ENCODE measurements at regions not wholly inside any gene's neighbourhood (a gene's known extent, or its start where the extent isn't known, plus 50 kb on each side); places are given as distances from the start of the nearest gene placed in this dataset.
"Not testable (repeated sequence)": the region's sequence is repeated elsewhere in the genome, so short reads cannot be mapped to it uniquely, and the experiment has no call there.

DNA sequence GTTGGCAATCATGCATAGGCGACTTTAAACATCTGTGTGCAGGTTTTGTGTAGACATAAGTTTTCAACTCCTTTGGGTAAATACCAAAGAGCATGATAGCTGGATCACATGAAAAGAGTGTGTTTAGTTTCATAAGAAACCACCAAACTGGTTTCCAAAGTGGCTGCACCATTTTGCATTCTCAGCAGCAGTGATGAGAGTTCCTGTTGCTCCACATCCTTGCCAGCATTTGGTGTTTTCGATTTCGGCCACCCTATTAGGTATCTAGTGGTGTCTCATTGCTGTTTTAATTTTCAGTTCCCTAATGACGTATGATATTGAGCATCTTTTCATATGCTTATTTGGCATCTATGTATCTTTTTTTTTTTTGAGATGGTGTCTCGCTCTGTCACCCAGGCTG is 62.8 kb upstream of the CCND1 start:
- no peak for DNase-seq (ENCODE audit: low read depth)
- TF ChIP-seq, protein P1, sequence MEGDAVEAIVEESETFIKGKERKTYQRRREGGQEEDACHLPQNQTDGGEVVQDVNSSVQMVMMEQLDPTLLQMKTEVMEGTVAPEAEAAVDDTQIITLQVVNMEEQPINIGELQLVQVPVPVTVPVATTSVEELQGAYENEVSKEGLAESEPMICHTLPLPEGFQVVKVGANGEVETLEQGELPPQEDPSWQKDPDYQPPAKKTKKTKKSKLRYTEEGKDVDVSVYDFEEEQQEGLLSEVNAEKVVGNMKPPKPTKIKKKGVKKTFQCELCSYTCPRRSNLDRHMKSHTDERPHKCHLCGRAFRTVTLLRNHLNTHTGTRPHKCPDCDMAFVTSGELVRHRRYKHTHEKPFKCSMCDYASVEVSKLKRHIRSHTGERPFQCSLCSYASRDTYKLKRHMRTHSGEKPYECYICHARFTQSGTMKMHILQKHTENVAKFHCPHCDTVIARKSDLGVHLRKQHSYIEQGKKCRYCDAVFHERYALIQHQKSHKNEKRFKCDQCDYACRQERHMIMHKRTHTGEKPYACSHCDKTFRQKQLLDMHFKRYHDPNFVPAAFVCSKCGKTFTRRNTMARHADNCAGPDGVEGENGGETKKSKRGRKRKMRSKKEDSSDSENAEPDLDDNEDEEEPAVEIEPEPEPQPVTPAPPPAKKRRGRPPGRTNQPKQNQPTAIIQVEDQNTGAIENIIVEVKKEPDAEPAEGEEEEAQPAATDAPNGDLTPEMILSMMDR (conservative IDR thresholded peaks at IDR 0.05; ENCODE audit: low read depth, low read length), result no peak
- H3K4me3 ChIP-seq (ENCODE audit: low read length), result no peak overlapping the region

DNA sequence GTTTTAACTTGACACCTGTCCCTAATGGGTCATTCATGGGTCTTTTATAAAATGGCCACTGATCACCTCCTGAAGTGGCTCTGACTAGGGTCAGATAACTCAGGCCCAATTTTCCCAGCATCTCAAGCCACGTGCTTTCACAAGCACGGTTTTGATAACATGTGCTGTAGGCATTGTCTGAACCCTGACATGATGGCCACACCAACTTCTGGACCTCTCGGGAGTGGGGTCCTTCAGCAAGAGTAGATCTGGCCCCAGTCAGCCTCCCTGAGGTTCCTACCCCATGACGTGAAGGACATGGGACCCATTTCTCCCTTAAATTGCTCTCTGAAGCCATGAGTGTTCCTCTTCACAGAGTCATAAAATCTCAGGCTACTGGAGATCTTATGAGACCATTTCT is 60.4 kb upstream of the CCND1 start:
- no peak for DNase-seq (ENCODE audit: low read depth)
- H3K4me3 ChIP-seq (ENCODE audit: low read length), result no peak overlapping the region
- TF ChIP-seq, protein P1 (conservative IDR thresholded peaks at IDR 0.05; ENCODE audit: low read depth, low read length), result no peak

DNA sequence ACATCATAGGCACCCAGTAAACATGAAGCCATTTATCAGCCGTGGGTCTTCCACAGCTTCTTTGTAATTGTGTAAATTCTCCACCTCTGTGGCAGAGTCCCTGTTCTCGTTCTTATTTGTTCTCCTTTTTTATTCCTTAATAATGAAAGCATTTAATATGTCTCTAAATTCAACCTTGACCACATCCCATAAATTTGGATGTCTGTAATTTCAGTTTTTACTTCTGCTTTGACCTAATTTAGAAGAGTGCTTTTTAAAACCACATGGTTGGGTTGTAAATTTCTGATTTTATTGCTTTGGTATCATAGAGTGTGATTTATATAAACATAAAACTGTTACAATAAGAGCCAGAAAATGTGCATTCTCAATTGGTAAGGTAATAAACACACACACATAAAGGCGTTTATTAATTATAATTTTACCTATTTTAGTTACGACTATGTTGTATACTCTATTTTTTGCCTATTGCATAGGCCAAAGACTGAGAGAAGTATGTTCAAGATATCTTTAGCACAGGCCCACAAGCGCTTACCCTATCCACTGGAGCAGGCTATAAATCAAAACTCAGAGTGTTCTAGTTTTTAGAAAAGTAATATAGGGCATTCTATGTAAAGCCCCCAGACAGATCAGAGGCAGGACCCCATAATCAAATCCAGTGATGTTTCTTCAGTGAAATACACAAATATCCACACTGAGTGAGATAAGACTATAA is 58.0 kb upstream of the CCND1 start:
- no peak overlapping the region for H3K4me3 ChIP-seq (ENCODE audit: low read length)
- no peak for DNase-seq (ENCODE audit: low read depth)
- TF ChIP-seq, protein P1 (conservative IDR thresholded peaks at IDR 0.05; ENCODE audit: low read depth, low read length), result no peak

DNA sequence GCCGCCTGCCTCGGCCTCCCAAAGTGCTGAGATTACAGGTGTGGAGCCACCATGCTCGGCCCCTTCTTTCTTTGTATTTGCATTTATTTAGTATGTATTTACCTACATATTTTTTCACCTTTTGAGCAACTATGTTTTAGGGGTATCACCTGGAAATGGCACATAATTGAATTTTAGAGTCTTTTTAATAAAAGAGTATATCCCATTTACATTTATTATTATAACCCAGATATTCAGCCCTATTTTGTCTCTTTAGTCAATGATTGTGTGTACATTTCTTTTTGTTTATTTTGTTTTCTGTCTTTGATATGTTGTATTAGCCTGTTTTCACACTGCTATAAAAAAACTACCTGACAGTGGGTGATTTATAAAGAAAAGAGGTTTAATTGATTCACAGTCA is 56.8 kb upstream of the CCND1 start:
- TF ChIP-seq, protein P1 (conservative IDR thresholded peaks at IDR 0.05; ENCODE audit: low read depth, low read length), result no peak
- DNase-seq (ENCODE audit: low read depth), result no peak
- no peak overlapping the region for H3K4me3 ChIP-seq (ENCODE audit: low read length)

DNA sequence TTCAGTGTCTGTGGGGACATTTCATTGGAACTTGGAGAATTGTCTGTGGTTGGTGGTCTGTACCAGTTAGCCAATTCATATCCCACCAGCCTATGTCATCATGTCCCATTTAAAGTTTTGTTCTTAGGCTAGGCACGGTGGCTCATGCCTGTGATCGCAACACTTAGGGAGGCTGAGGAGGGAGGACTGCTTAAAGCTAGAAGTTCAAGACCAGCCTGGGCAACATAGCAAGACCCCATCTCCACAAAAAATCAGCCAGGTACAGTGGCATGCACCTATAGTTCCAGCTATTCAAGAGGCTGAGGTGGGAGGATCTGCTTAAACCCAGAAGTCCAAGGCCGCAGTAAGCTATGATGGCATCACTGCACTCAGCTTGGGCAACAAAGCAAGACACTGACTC is 55.6 kb upstream of the CCND1 start:
- TF ChIP-seq, protein P1 (conservative IDR thresholded peaks at IDR 0.05; ENCODE audit: low read depth, low read length), result no peak
- no peak for DNase-seq (ENCODE audit: low read depth)
- no peak overlapping the region for H3K4me3 ChIP-seq (ENCODE audit: low read length)

DNA sequence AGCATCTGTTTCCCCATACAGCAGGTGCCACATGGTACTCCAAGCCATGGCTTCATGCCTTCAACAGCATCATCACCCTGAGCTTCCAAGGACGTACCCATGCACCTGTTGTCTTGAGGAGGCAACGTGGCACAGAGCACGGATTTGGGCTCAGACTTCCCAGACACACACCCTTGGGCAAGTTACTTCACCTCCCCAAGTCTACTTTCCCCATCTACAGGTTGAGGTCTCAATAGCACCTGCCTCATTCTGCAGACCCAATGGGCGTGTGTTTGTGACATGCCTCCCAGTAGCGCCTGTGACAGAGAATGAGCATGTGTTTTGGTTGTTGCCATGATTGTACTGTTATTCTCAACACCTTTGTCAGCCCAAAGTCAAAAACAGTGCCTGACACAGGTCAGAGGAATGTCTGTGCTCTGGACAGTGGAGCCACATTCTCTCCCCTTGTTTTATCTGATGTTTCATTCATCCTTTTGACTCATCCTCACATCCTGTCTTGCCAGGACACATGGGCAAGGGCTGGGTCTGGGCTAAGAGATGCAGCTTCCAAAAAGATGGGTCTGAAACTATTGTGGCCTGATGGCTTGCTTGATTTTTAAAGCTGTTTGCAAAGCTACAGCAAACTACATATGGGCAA is 53.4 kb upstream of the CCND1 start:
- TF ChIP-seq, protein P1 (conservative IDR thresholded peaks at IDR 0.05; ENCODE audit: low read depth, low read length), result no peak
- no peak overlapping the region for H3K4me3 ChIP-seq (ENCODE audit: low read length)
- no peak for DNase-seq (ENCODE audit: low read depth)

DNA sequence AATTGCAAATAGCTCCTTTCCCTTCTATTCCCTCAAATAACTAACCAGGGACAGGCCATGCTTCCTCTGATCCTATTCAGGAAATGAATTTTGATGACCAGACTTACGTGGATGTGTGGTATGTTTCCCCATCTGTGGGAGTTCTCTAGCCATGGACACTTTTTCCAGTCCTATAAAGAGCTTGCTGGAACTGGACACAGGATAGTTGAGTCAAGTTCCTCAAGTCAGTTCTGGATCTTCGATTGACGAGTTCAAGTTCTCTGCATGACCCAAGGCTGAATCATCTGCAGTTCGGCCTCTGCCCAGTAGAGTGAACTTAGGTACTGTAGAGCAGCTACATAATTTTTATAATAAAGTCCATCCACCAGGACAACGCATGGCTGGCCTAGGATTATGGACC is 52.7 kb upstream of the CCND1 start:
- H3K4me3 ChIP-seq (ENCODE audit: low read length), result no peak overlapping the region
- DNase-seq (ENCODE audit: low read depth), result no peak
- TF ChIP-seq, protein P1 (conservative IDR thresholded peaks at IDR 0.05; ENCODE audit: low read depth, low read length), result peak; percentile 43

DNA sequence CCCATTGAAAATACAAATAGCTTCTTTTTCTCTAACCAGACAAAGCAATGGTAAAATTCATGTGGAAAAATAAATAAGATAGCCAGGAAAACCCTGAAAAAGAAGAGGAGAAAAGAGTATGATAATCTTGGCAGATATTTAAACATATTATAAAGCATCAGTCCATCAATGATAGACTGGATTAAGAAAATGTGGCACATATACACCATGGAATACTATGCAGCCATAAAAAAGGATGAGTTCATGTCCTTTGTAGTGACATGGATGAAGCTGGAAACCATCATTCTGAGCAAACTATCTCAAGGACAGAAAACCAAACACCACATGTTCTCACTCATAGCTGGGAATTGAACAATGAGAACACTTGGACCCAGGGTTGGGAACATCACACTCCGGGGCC is 50.9 kb upstream of the CCND1 start:
- not testable (repeated sequence) for H3K4me3 ChIP-seq (ENCODE audit: low read length); DNase-seq (ENCODE audit: low read depth)

All from retinal pigment epithelial cell (primary cell).